ENCODE measurements at regions not wholly inside any gene's neighbourhood (a gene's known extent, or its start where the extent isn't known, plus 50 kb on each side); places are given as distances from the start of the nearest gene placed in this dataset.
"Not testable (repeated sequence)": the region's sequence is repeated elsewhere in the genome, so short reads cannot be mapped to it uniquely, and the experiment has no call there.

DNA sequence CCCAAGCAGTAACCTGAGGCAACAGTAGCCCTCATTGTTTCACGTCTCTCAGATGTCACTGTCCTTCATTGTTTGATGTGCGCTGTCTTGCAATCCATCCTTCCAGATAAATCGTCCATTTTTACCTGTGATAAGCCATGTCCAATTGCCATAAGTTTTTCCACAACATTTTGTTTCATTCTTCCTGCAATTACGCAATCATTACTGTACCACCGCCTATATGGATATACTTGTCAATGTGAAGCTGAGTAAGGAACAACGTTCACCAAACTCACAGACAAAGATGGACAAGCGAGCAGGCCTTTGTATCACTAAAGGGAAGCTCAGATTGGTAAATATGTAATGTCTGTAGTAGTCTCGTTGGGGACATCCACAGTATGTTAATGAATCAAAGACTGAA is 452.5 kb upstream of the NDN start:
- not testable (repeated sequence) for TF ChIP-seq POLR2A (IDR thresholded peaks at IDR 0.05; ENCODE audit: extremely low read depth, insufficient read length); CTCF (IDR thresholded peaks at IDR 0.05; ENCODE audit: low read depth, low read length); MYC (IDR thresholded peaks at IDR 0.05; ENCODE audit: low read depth, low read length)
